ENCODE measurements at regions not wholly inside any gene's neighbourhood (a gene's known extent, or its start where the extent isn't known, plus 50 kb on each side); places are given as distances from the start of the nearest gene placed in this dataset.

DNA sequence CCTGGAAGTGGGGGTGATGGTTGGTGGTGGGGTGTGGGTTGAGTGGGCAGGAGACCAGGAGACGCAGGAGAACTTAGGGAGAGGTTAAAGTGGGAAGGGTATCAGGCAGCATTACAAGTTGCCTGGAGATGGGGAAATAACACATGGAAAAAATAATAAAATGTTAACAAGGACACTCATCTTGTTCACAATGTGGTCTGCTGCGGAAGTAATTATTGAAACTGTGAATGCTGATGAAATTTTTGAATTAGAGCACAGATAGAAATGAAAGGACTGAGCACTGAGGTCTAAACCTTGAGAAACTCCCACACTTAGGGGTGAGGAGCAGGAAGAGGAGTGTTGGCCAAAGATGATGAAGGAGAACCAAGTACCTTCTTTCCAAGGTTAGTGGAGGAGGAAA lies 346.0 kb upstream of the PLET1 start:
- H3K27me3 Mint-ChIP-seq (ENCODE audit: low read depth) = no peaks in the 10 kb centered on the region
- TF ChIP-seq, protein P1, sequence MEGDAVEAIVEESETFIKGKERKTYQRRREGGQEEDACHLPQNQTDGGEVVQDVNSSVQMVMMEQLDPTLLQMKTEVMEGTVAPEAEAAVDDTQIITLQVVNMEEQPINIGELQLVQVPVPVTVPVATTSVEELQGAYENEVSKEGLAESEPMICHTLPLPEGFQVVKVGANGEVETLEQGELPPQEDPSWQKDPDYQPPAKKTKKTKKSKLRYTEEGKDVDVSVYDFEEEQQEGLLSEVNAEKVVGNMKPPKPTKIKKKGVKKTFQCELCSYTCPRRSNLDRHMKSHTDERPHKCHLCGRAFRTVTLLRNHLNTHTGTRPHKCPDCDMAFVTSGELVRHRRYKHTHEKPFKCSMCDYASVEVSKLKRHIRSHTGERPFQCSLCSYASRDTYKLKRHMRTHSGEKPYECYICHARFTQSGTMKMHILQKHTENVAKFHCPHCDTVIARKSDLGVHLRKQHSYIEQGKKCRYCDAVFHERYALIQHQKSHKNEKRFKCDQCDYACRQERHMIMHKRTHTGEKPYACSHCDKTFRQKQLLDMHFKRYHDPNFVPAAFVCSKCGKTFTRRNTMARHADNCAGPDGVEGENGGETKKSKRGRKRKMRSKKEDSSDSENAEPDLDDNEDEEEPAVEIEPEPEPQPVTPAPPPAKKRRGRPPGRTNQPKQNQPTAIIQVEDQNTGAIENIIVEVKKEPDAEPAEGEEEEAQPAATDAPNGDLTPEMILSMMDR (conservative IDR thresholded peaks at IDR 0.05) = no peak
- peaks cover 4% of the 10 kb centered on the region for H3K9me3 Mint-ChIP-seq
- no peak overlapping the region for H3K4me3 Mint-ChIP-seq
- H3K4me1 Mint-ChIP-seq = peaks cover 10% of the 10 kb centered on the region
- no peak overlapping the region for H3K27ac Mint-ChIP-seq (ENCODE audit: unreplicated experiment)
- H3K36me3 Mint-ChIP-seq (ENCODE audit: low read depth) = no peaks in the 10 kb centered on the region
- DNase-seq (ENCODE audit: low read depth, low spot score) = no peak

- H3K9me3 Mint-ChIP-seq = peaks cover 4% of the 10 kb centered on the region
- DNase-seq (ENCODE audit: low read depth, low spot score) = no peak
- no peaks in the 10 kb centered on the region for H3K27me3 Mint-ChIP-seq (ENCODE audit: low read depth)
- peaks cover 20% of the 10 kb centered on the region for H3K4me1 Mint-ChIP-seq
- TF ChIP-seq, protein P1 (conservative IDR thresholded peaks at IDR 0.05) = no peak
- no peaks in the 10 kb centered on the region for H3K36me3 Mint-ChIP-seq (ENCODE audit: low read depth)
- H3K4me3 Mint-ChIP-seq = no peak overlapping the region
- H3K27ac Mint-ChIP-seq (ENCODE audit: unreplicated experiment) = no peak overlapping the region
Measured at GRCh38 chr11:112608509-112608908, 347.8 kb upstream of the PLET1 start.

DNA sequence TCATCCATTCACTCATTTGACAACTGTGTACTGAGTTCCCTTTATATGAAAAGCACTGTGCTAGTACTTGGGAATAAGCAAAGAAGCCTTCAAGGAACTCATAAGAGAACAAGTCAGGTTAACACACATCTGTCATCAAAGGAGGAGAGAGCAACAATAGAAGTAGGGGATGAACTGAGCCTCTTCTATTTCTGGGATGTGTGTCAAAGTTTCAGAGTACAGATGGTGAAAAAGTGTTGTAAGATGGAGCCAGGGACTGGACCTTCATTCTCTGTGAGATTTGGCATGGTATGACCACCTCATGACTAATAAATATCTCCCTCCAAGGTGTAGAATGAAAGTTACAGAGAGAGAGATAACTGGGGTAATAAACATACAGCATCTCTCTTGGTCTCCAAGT lies 349.8 kb upstream of the PLET1 start:
- peaks cover 4% of the 10 kb centered on the region for H3K9me3 Mint-ChIP-seq
- no peak overlapping the region for H3K27ac Mint-ChIP-seq (ENCODE audit: unreplicated experiment)
- H3K4me1 Mint-ChIP-seq = peaks cover 17% of the 10 kb centered on the region
- TF ChIP-seq, protein P1 (conservative IDR thresholded peaks at IDR 0.05) = no peak
- H3K4me3 Mint-ChIP-seq = no peak overlapping the region
- H3K36me3 Mint-ChIP-seq (ENCODE audit: low read depth) = no peaks in the 10 kb centered on the region
- no peaks in the 10 kb centered on the region for H3K27me3 Mint-ChIP-seq (ENCODE audit: low read depth)
- DNase-seq (ENCODE audit: low read depth, low spot score) = no peak

- no peak for DNase-seq (ENCODE audit: low read depth, low spot score)
- H3K4me3 Mint-ChIP-seq = no peak overlapping the region
- no peaks in the 10 kb centered on the region for H3K36me3 Mint-ChIP-seq (ENCODE audit: low read depth)
- H3K27me3 Mint-ChIP-seq (ENCODE audit: low read depth) = no peaks in the 10 kb centered on the region
- no peaks in the 10 kb centered on the region for H3K9me3 Mint-ChIP-seq
- TF ChIP-seq, protein P1 (conservative IDR thresholded peaks at IDR 0.05) = no peak
- no peak overlapping the region for H3K27ac Mint-ChIP-seq (ENCODE audit: unreplicated experiment)
- H3K4me1 Mint-ChIP-seq = peaks cover 11% of the 10 kb centered on the region
Measured at GRCh38 chr11:112610996-112611750, 350.0 kb upstream of the NCAM1 start.

DNA sequence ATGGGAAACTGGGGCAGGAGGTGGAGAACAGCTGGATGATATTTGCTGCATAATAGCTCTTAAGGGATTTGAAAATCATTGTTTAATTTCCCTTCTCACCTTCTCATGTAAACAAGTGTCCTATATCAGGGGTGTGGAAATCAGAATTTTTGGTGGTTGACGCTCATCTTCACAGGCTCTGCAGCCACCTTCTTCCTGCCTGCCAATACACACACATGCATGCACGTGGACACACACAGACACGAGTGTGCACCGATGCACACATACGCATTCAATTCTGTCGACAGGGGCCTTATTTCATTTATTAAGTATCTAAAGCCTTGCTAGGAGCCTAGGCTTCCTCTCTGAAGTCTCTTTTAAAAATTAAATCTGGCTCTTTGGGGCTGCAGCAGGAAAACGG lies 349.4 kb upstream of the NCAM1 start:
- no peaks in the 10 kb centered on the region for H3K9me3 Mint-ChIP-seq
- H3K36me3 Mint-ChIP-seq (ENCODE audit: low read depth) = no peaks in the 10 kb centered on the region
- TF ChIP-seq, protein P1 (conservative IDR thresholded peaks at IDR 0.05) = no peak
- no peak for DNase-seq (ENCODE audit: low read depth, low spot score)
- H3K27ac Mint-ChIP-seq (ENCODE audit: unreplicated experiment) = no peak overlapping the region
- no peaks in the 10 kb centered on the region for H3K27me3 Mint-ChIP-seq (ENCODE audit: low read depth)
- no peak overlapping the region for H3K4me3 Mint-ChIP-seq
- peaks cover 17% of the 10 kb centered on the region for H3K4me1 Mint-ChIP-seq

Data from neural crest cell (in vitro differentiated cells).